GM12878 (cell line): ENCODE measurements at regions not wholly inside any gene's neighbourhood (a gene's known extent, or its start where the extent isn't known, plus 50 kb on each side); places are given as distances from the start of the nearest gene placed in this dataset.

Experiments used
- ATAC-seq: fragments of 200-7000 bp; cut with Tn5 transposase; 3 replicates; pipeline ENCODE4 v1.9.1; 2020; ENCODE audit warnings: mild to moderate bottlenecking, moderate library complexity
- BruUV-seq: library from RNA; stranded (reverse); fragments of 400-500 nt; replicated peaks from 2 replicates; lab custom pipeline; 2021; lab: Mats Ljungman, UMichigan
- CTCF ChIA-PET: fragments of 300-600 bp; sonication (Branson Sonifier 250); formaldehyde crosslinking; extraction: SDS; loops from one replicate; lab custom pipeline; 2021; ENCODE audit warnings: inconsistent platforms; lab: Yijun Ruan, JAX
- POLR2A ChIA-PET: fragments of 350-600 bp; formaldehyde crosslinking; extraction: SDS; loops from one replicate; lab custom pipeline; 2021; ENCODE audit warnings: inconsistent platforms; lab: Charles Lee
- RAD21 ChIA-PET: fragments of 300-600 bp; sonication (Branson Sonifier 250); formaldehyde crosslinking; loops from one replicate; lab custom pipeline; 2023; ENCODE audit warnings: antibody characterized with exemption; ENCODE audit not compliant: unreplicated experiment; lab: Charles Lee
- SMC1A ChIA-PET: fragments of 300-600 bp; sonication (Branson Sonifier 250); formaldehyde crosslinking; loops from one replicate; lab custom pipeline; 2023; ENCODE audit not compliant: unreplicated experiment, uncharacterized antibody; lab: Charles Lee
- DNase-seq: peaks from one replicate; pipeline ENCODE4 v3.0.0-alpha.2; 2011; ENCODE audit warnings: low read depth, low spot score
- FAIRE-seq: peaks from 3 replicates; lab custom pipeline; 2011; peaks lifted over from hg19 to GRCh38; lab: Jason Lieb, UNC
- H2AFZ ChIP-seq: 2 replicates; pipeline ENCODE4 v1.6.0; 2011; ENCODE audit warnings: low read depth, low read length, control low read depth; ENCODE audit not compliant: control insufficient read depth
- H3K27ac ChIP-seq: 2 replicates; pipeline ENCODE4 v1.5.1; 2011; ENCODE audit warnings: control low read depth; ENCODE audit not compliant: control insufficient read depth, insufficient read depth
- H3K27me3 ChIP-seq, 2 experiments: replicated peaks in 1 of 2; 2 replicates each; pipeline versions ENCODE4 v1.6.0 to v1.6.1; 2011; ENCODE audit warnings: low read length in 1 of 2; ENCODE audit not compliant: control insufficient read depth in 2 of 2, insufficient read depth in 2 of 2
- H3K36me3 ChIP-seq, 2 experiments: 2 replicates each; pipeline ENCODE4 v1.5.1; 2011; ENCODE audit warnings: low read length in 1 of 2; ENCODE audit not compliant: control insufficient read depth in 2 of 2, insufficient read depth in 2 of 2
- H3K4me1 ChIP-seq: 2 replicates; pipeline ENCODE4 v1.6.1; 2011; ENCODE audit warnings: mild to moderate bottlenecking, low read length, moderate library complexity, mixed read lengths; ENCODE audit not compliant: control insufficient read depth, insufficient read depth
- H3K4me2 ChIP-seq: 2 replicates; pipeline ENCODE4 v1.6.0; 2011; ENCODE audit warnings: control low read depth; ENCODE audit not compliant: control insufficient read depth, insufficient read depth
- H3K4me3 ChIP-seq: fragments of 200-600 bp; sonication (generic); 2 replicates; pipeline ENCODE4 v1.5.1; 2016
- H3K79me2 ChIP-seq: 2 replicates; pipeline ENCODE4 v1.6.0; 2011; ENCODE audit warnings: low read length; ENCODE audit not compliant: control insufficient read depth, insufficient read depth
- H3K9ac ChIP-seq: 2 replicates; pipeline ENCODE4 v1.8.0; 2011; ENCODE audit warnings: low read length, control low read depth, mixed read lengths; ENCODE audit not compliant: control insufficient read depth, insufficient read depth
- H3K9me3 ChIP-seq: replicated peaks from 3 replicates; pipeline ENCODE4 v1.5.1; 2011; ENCODE audit warnings: mild to moderate bottlenecking, low read length; ENCODE audit not compliant: control insufficient read depth, insufficient read depth
- H4K20me1 ChIP-seq: 2 replicates; pipeline ENCODE4 v1.6.0; 2011; ENCODE audit not compliant: control insufficient read depth, insufficient read depth
- BRCA1 ChIP-seq: IDR thresholded peaks from 2 replicates; pipeline ENCODE4 v1.6.1; 2011; ENCODE audit warnings: low read depth, low read length, improper control_type of control experiment
- CHD4 ChIP-seq: fragments of 200-600 bp; sonication (generic); IDR thresholded peaks from 2 replicates; pipeline ENCODE4 v1.6.1; 2016; ENCODE audit warnings: mild to moderate bottlenecking
- CREB1 ChIP-seq: IDR thresholded peaks from 2 replicates; pipeline ENCODE4 v1.6.1; 2012; ENCODE audit warnings: low read depth, mild to moderate bottlenecking, inconsistent platforms
- FOS ChIP-seq: IDR thresholded peaks from 3 replicates; pipeline ENCODE4 v1.6.1; 2011; ENCODE audit warnings: borderline replicate concordance; ENCODE audit not compliant: insufficient read length; ENCODE audit errors: extremely low read depth
- HDAC6 ChIP-seq: fragments of 200-600 bp; sonication (generic); IDR thresholded peaks from one replicate; pipeline ENCODE4 v1.8.0; 2017; ENCODE audit warnings: antibody characterized with exemption; ENCODE audit not compliant: unreplicated experiment
- HDGF ChIP-seq: fragments of 450-650 bp; IDR thresholded peaks from 2 replicates; pipeline ENCODE4 v1.6.1; 2016; ENCODE audit warnings: antibody characterized with exemption
- RB1 ChIP-seq: fragments of 450-650 bp; formaldehyde crosslinking; IDR thresholded peaks from 2 replicates; pipeline ENCODE4 v1.6.1; 2017; ENCODE audit warnings: mild to moderate bottlenecking, borderline replicate concordance
- SMAD5 ChIP-seq: IDR thresholded peaks from 2 replicates; pipeline ENCODE4 v1.6.1; 2016; ENCODE audit warnings: antibody characterized with exemption, low read depth
- ZNF384 ChIP-seq: IDR thresholded peaks from 2 replicates; pipeline ENCODE4 v1.6.1; 2012; ENCODE audit warnings: low read depth, mild to moderate bottlenecking, low read length, improper control_type of control experiment, borderline replicate concordance
- WGBS: methylation state at CpG from one replicate; pipeline ENCODE4 v1.1.6; 2016; ENCODE audit warnings: low lambda C conversion rate; ENCODE audit not compliant: insufficient replicate concordance, insufficient coverage; ENCODE audit errors: missing lambda C conversion rate; 5-methylcytosine and 5-hydroxymethylcytosine counted together
- in situ Hi-C: fragments of 300-500 bp; cut with MboI; formaldehyde crosslinking; loops from 9 replicates; pipeline ENCODE4 v1.14.3; 2018; ENCODE audit warnings: mixed read lengths
- intact Hi-C: fragments of 100-400 bp; cut with micrococcal nuclease; formaldehyde crosslinking; loops from one replicate; pipeline ENCODE4 v1.14.2; 2022; ENCODE audit not compliant: unreplicated experiment
- TF ChIP-seq, protein P1 (sequence below): IDR thresholded peaks from 2 replicates; pipeline ENCODE4 v1.6.1; 2012; ENCODE audit warnings: low read depth, low read length, improper control_type of control experiment
- TF ChIP-seq, protein P2 (sequence below): IDR thresholded peaks from 2 replicates; pipeline ENCODE4 v1.6.1; 2012; ENCODE audit warnings: low read depth, low read length, improper control_type of control experiment
- TF ChIP-seq, protein P3 (sequence below): fragments of 450-650 bp; IDR thresholded peaks from 2 replicates; pipeline ENCODE4 v1.6.1; 2017; ENCODE audit warnings: mild to moderate bottlenecking, moderate library complexity

GRCh38 chr5:44943647-44944046 lies 134.9 kb downstream of the MRPS30 start:
- WGBS, result 55% methylated on average over 2 of the region's 2 CpGs
- ChIA-PET SMC1A (interaction anchor here (1.4 kb wide), 1 partner anchor 10 kb away, joined by 5 read pairs; no protein-coding TSS in a partner anchor), RAD21 (interaction anchor here (1.4 to 1.5 kb wide), 2 partner anchors 9 to 10 kb away, joined by 3 to 6 read pairs; no protein-coding TSS in a partner anchor), POLR2A (no interaction called here), CTCF (interaction anchor here (1.0 to 1.6 kb wide), 4 partner anchors 9 to 121 kb away, joined by 3 to 4 read pairs (median 3); no protein-coding TSS in a partner anchor)
- Histone ChIP-seq H3K4me3 (no peak overlapping the region), H3K27ac (no peak overlapping the region), H3K4me2 (no peak overlapping the region), H4K20me1 (no peaks in the 10 kb centered on the region), H3K27me3 (no peaks in the 10 kb centered on the region), H2AFZ (peak overlapping the region; percentile 59), H3K4me1 (no peaks in the 10 kb centered on the region), H3K9me3 (no peaks in the 10 kb centered on the region), H3K9ac (no peak overlapping the region), H3K79me2 (no peaks in the 10 kb centered on the region), H3K36me3 (no peaks in the 10 kb centered on the region)
- BruUV-seq, result no TSS peak
- FAIRE-seq (no peak), ATAC-seq (no peak), DNase-seq (no peak)
- intact Hi-C loops (no loop called here), in situ Hi-C loops (no loop called here)
- TF ChIP-seq ZNF384 (no peak), FOS (no peak), SMAD5 (no peak), RB1 (no peak), BRCA1 (no peak), HDGF (no peak), CHD4 (no peak), CREB1 (no peak), HDAC6 (no peak)
- TF ChIP-seq, protein P1, sequence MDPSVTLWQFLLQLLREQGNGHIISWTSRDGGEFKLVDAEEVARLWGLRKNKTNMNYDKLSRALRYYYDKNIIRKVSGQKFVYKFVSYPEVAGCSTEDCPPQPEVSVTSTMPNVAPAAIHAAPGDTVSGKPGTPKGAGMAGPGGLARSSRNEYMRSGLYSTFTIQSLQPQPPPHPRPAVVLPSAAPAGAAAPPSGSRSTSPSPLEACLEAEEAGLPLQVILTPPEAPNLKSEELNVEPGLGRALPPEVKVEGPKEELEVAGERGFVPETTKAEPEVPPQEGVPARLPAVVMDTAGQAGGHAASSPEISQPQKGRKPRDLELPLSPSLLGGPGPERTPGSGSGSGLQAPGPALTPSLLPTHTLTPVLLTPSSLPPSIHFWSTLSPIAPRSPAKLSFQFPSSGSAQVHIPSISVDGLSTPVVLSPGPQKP, result no peak
- TF ChIP-seq, protein P2, sequence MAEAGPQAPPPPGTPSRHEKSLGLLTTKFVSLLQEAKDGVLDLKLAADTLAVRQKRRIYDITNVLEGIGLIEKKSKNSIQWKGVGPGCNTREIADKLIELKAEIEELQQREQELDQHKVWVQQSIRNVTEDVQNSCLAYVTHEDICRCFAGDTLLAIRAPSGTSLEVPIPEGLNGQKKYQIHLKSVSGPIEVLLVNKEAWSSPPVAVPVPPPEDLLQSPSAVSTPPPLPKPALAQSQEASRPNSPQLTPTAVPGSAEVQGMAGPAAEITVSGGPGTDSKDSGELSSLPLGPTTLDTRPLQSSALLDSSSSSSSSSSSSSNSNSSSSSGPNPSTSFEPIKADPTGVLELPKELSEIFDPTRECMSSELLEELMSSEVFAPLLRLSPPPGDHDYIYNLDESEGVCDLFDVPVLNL, result no peak
- TF ChIP-seq, protein P3, sequence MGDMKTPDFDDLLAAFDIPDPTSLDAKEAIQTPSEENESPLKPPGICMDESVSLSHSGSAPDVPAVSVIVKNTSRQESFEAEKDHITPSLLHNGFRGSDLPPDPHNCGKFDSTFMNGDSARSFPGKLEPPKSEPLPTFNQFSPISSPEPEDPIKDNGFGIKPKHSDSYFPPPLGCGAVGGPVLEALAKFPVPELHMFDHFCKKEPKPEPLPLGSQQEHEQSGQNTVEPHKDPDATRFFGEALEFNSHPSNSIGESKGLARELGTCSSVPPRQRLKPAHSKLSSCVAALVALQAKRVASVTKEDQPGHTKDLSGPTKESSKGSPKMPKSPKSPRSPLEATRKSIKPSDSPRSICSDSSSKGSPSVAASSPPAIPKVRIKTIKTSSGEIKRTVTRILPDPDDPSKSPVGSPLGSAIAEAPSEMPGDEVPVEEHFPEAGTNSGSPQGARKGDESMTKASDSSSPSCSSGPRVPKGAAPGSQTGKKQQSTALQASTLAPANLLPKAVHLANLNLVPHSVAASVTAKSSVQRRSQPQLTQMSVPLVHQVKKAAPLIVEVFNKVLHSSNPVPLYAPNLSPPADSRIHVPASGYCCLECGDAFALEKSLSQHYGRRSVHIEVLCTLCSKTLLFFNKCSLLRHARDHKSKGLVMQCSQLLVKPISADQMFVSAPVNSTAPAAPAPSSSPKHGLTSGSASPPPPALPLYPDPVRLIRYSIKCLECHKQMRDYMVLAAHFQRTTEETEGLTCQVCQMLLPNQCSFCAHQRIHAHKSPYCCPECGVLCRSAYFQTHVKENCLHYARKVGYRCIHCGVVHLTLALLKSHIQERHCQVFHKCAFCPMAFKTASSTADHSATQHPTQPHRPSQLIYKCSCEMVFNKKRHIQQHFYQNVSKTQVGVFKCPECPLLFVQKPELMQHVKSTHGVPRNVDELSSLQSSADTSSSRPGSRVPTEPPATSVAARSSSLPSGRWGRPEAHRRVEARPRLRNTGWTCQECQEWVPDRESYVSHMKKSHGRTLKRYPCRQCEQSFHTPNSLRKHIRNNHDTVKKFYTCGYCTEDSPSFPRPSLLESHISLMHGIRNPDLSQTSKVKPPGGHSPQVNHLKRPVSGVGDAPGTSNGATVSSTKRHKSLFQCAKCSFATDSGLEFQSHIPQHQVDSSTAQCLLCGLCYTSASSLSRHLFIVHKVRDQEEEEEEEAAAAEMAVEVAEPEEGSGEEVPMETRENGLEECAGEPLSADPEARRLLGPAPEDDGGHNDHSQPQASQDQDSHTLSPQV, result no peak
